K562 (cell line): ENCODE measurements at regions not wholly inside any gene's neighbourhood (a gene's known extent, or its start where the extent isn't known, plus 50 kb on each side); places are given as distances from the start of the nearest gene placed in this dataset.

Experiments
- ATAC-seq: fragments of 200-7000 bp; cut with Tn5 transposase; 3 replicates; pipeline ENCODE4 v1.9.1; 2020; ENCODE audit warnings: moderate library complexity
- BruUV-seq: library from RNA; stranded (reverse); fragments of 400-500 nt; replicated peaks from 2 replicates; lab custom pipeline; 2021; lab: Mats Ljungman, UMichigan
- CTCF ChIA-PET: fragments of 300-600 bp; formaldehyde crosslinking; extraction: SDS; loops from one replicate; lab custom pipeline; 2021; ENCODE audit warnings: low intra/inter-chr PET ratio; lab: Yijun Ruan, JAX
- POLR2A ChIA-PET: fragments of 300-600, 350-650 bp; sonication (Branson Sonifier 250); formaldehyde crosslinking; extraction: SDS; loops from one replicate; lab custom pipeline; 2021; ENCODE audit warnings: antibody characterized with exemption, inconsistent platforms; lab: Yijun Ruan, JAX
- DNase-seq, 4 experiments: peaks; one replicate each; pipeline versions ENCODE4 v3.0.0 to v3.0.0-alpha.2; 2011 to 2018; ENCODE audit warnings: low spot score in 3 of 4, mixed read lengths in 3 of 4; ENCODE audit errors: extremely low read depth in 1 of 4
- FAIRE-seq: peaks from 2 replicates; lab custom pipeline; 2011; peaks lifted over from hg19 to GRCh38; lab: Jason Lieb, UNC
- H2AFZ ChIP-seq: 2 replicates; pipeline ENCODE4 v1.6.0; 2011; ENCODE audit warnings: low read depth, low read length, control low read depth, inconsistent platforms
- H3K27ac ChIP-seq: fragments of 200-600 bp; 3 replicates; pipeline ENCODE4 v1.8.0; 2011; ENCODE audit warnings: low read depth, mild to moderate bottlenecking, control low read depth, inconsistent platforms, low read length, moderate library complexity, mixed read lengths; ENCODE audit errors: extremely low read depth
- H3K27me3 ChIP-seq, 2 experiments: fragments of 300-600 bp in 1 of 2; 2 replicates in 1 of 2; 3 replicates in 1 of 2; pipeline versions ENCODE4 v1.6.0 to v1.8.0; 2011; ENCODE audit warnings: inconsistent platforms in 2 of 2, low read length in 2 of 2, mild to moderate bottlenecking in 1 of 2, mixed read lengths in 1 of 2, moderate library complexity in 1 of 2; ENCODE audit not compliant: control insufficient read depth in 2 of 2, insufficient read depth in 2 of 2
- H3K36me3 ChIP-seq: fragments of 300-600 bp; 3 replicates; pipeline ENCODE4 v1.8.0; 2011; ENCODE audit warnings: mild to moderate bottlenecking, low read length, inconsistent platforms; ENCODE audit not compliant: control insufficient read depth, insufficient read depth
- H3K4me1 ChIP-seq, 2 experiments: fragments of 200-600 bp in 1 of 2; replicated peaks in 1 of 2; 2 replicates in 1 of 2; 3 replicates in 1 of 2; pipeline versions ENCODE4 v1.5.1 to v1.8.0; 2011; ENCODE audit warnings: inconsistent platforms in 2 of 2, low read length in 2 of 2, mild to moderate bottlenecking in 1 of 2, mixed read lengths in 1 of 2, moderate library complexity in 1 of 2; ENCODE audit not compliant: control insufficient read depth in 2 of 2, insufficient read depth in 2 of 2
- H3K4me2 ChIP-seq: 2 replicates; pipeline ENCODE4 v1.6.1; 2011; ENCODE audit warnings: low read length, control low read depth, inconsistent platforms, mixed read lengths; ENCODE audit not compliant: insufficient read depth
- H3K4me3 ChIP-seq: fragments of 200-600 bp; sonication (generic), shearing (Covaris generic); 2 replicates; pipeline ENCODE4 v1.5.1; 2016; ENCODE audit warnings: control low read depth, inconsistent platforms
- H3K79me2 ChIP-seq: fragments of 200-600 bp; 3 replicates; pipeline ENCODE4 v1.8.0; 2011; ENCODE audit warnings: low read length, inconsistent platforms; ENCODE audit not compliant: control insufficient read depth, insufficient read depth
- H3K9ac ChIP-seq, 2 experiments: 2 replicates each; pipeline versions ENCODE4 v1.6.0 to v1.6.1; 2011; ENCODE audit warnings: low read depth in 2 of 2, low read length in 2 of 2, control low read depth in 1 of 2, inconsistent platforms in 1 of 2, mild to moderate bottlenecking in 1 of 2, mixed read lengths in 1 of 2; ENCODE audit not compliant: insufficient read depth in 1 of 2
- H3K9me1 ChIP-seq: one replicate; pipeline ENCODE4 v1.6.0; 2011; ENCODE audit warnings: inconsistent platforms, mild to moderate bottlenecking, low read length, moderate library complexity; ENCODE audit not compliant: control insufficient read depth, insufficient read depth
- H3K9me3 ChIP-seq: replicated peaks from 2 replicates; pipeline ENCODE4 v1.5.1; 2011; ENCODE audit warnings: low read depth, low read length, inconsistent platforms; ENCODE audit not compliant: control insufficient read depth, insufficient read depth
- H4K20me1 ChIP-seq: replicated peaks from 2 replicates; pipeline ENCODE4 v1.6.1; 2011; ENCODE audit warnings: low read length, inconsistent platforms, mixed read lengths; ENCODE audit not compliant: control insufficient read depth, insufficient read depth
- CBX3 ChIP-seq, 2 experiments: IDR thresholded peaks; 1 replicate in 1 of 2; 2 replicates in 1 of 2; pipeline ENCODE4 v1.6.1; 2012; ENCODE audit warnings: inconsistent platforms in 2 of 2, low read length in 2 of 2, borderline replicate concordance in 1 of 2, control low read depth in 1 of 2
- CEBPG ChIP-seq, 3 experiments: fragments of 200-800 bp in 1 of 3; sonication (Bioruptor generic) in 1 of 3; sonication (generic) in 1 of 3; formaldehyde crosslinking in 1 of 3; IDR thresholded peaks in 2 of 3; conservative IDR thresholded peaks in 1 of 3; 2 replicates each; pipeline versions ENCODE4 v1.6.1 to v1.8.0; 2016 to 2022; ENCODE audit warnings: missing compliant biosample characterization in 2 of 3, missing genetic modification characterization in 2 of 3, mild to moderate bottlenecking in 1 of 3, missing genetic modification reagents in 1 of 3
- HES1 ChIP-seq: fragments of 450-650 bp; IDR thresholded peaks from 2 replicates; pipeline ENCODE4 v1.6.1; 2016; ENCODE audit warnings: low read depth, mild to moderate bottlenecking, moderate library complexity
- MYC ChIP-seq, 2 experiments: fragments of 250-450 bp in 1 of 2; sonication (Bioruptor Pico) in 1 of 2; IDR thresholded peaks; 2 replicates each; pipeline versions ENCODE4 v1.5.1 to v1.6.1; 2012 to 2021; ENCODE audit warnings: low read depth in 2 of 2, borderline replicate concordance in 1 of 2, improper control_type of control experiment in 1 of 2, low read length in 1 of 2, mild to moderate bottlenecking in 1 of 2, moderate library complexity in 1 of 2
- RAD51 ChIP-seq: fragments of 450-650 bp; IDR thresholded peaks from 2 replicates; pipeline ENCODE4 v1.7.1; 2016; ENCODE audit warnings: low read depth, mild to moderate bottlenecking, borderline replicate concordance
- TEAD4 ChIP-seq, 2 experiments: sonication (generic) in 1 of 2; formaldehyde crosslinking in 1 of 2; IDR thresholded peaks; 2 replicates each; pipeline versions ENCODE4 v1.6.1 to v1.8.0; 2012 to 2022; ENCODE audit warnings: borderline replicate concordance in 1 of 2, inconsistent platforms in 1 of 2, low read length in 1 of 2, mild to moderate bottlenecking in 1 of 2, missing genetic modification reagents in 1 of 2
- ZNF175 ChIP-seq: fragments of 200-800 bp; sonication (Bioruptor generic); IDR thresholded peaks from 2 replicates; pipeline ENCODE4 v1.6.1; 2016; ENCODE audit warnings: low read depth, mild to moderate bottlenecking, missing genetic modification characterization, missing compliant biosample characterization
- ZNF384 ChIP-seq: IDR thresholded peaks from 2 replicates; pipeline ENCODE4 v1.6.1; 2012; ENCODE audit warnings: low read depth, low read length, improper control_type of control experiment
- ZNF445 ChIP-seq: fragments of 250-450 bp; sonication (Bioruptor Pico); IDR thresholded peaks from 2 replicates; pipeline ENCODE4 v1.4.0; 2020; ENCODE audit warnings: low read depth, mild to moderate bottlenecking, moderate library complexity
- WGBS: fragments of 100-300 bp; shearing (Covaris generic); methylation state at CpG from one replicate; pipeline ENCODE4 v1.1.6; 2016; ENCODE audit warnings: low coverage, mixed read lengths; ENCODE audit not compliant: insufficient coverage; ENCODE audit errors: missing lambda C conversion rate; 5-methylcytosine and 5-hydroxymethylcytosine counted together
- in situ Hi-C: fragments of 300-500 bp; cut with MboI; formaldehyde crosslinking; loops from 4 replicates; pipeline ENCODE4 v1.15.0; 2018; ENCODE audit warnings: inconsistent platforms, mixed read lengths
- intact Hi-C: fragments of 100-400 bp; cut with micrococcal nuclease; formaldehyde crosslinking; loops from 2 replicates; pipeline ENCODE4 v1.14.2; 2022
- TF ChIP-seq, protein P1 (sequence below), 2 experiments: fragments of 450-650 bp in 1 of 2; IDR thresholded peaks; 2 replicates each; pipeline ENCODE4 v1.6.1; 2011 to 2017; ENCODE audit warnings: low read depth in 2 of 2, antibody characterized with exemption in 1 of 2, borderline replicate concordance in 1 of 2, low read length in 1 of 2, mild to moderate bottlenecking in 1 of 2, mixed read lengths in 1 of 2; ENCODE audit not compliant: control insufficient read depth in 1 of 2
- TF ChIP-seq, protein P2 (sequence below), 3 experiments: fragments of 200-800 bp in 1 of 3; fragments of 250-450 bp in 1 of 3; fragments of 450-650 bp in 1 of 3; sonication (Bioruptor Pico) in 1 of 3; sonication (Bioruptor generic) in 1 of 3; formaldehyde crosslinking in 1 of 3; IDR thresholded peaks; 2 replicates each; pipeline versions ENCODE4 v1.6.1 to v1.8.0; 2016 to 2022; ENCODE audit warnings: mild to moderate bottlenecking in 2 of 3, missing genetic modification characterization in 2 of 3, missing compliant biosample characterization in 1 of 3, moderate library complexity in 1 of 3

DNA sequence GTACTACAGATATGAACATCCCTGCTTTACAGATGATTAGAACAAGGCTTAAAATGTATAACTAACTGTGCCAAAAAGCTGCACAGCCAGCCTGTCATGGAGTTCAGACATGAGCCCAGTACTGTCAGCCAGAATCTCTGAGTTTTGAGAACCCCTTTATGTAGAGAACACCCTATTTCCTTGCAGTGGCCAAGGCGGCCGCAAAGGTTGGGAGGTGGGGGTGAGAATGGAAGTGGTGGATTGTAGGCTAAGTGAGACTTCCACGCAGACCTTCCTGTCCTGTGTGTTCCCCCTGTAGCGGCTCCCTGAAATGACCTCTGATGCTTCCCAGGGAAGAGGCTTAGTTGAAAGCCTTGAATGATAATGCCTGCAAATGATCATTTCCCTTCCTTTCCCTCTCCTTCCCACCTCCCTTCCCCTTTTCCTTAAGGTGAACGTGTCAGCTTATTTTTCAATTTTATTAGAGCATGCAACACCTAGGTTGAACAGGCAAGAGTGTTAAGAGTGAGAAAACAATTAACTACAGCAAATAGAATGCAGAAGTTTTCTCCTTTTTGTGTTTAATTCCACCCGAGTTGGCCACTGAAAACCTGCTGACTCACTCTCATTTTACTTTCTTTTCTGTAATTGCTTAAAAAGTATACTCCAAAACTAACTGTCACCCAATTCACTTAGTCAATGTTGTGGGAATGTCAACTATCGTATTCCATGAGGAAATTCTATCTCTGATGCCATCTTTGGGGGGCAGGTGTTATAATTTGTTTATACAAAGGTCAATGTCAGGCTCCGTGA is 167.0 kb upstream of the EDNRB start:
- Histone ChIP-seq H3K79me2 (no peaks in the 10 kb centered on the region), H3K4me2 (no peak overlapping the region), H3K9me3 (no peaks in the 10 kb centered on the region), H2AFZ (no peak overlapping the region), H3K4me3 (no peak overlapping the region), H3K9ac (no peak overlapping the region), H3K27me3 (no peaks in the 10 kb centered on the region), H3K9me1 (no peaks in the 10 kb centered on the region), H3K36me3 (no peaks in the 10 kb centered on the region), H3K27ac (no peak overlapping the region), H3K4me1 (no peaks in the 10 kb centered on the region), H4K20me1 (no peaks in the 10 kb centered on the region)
- intact Hi-C loops: no loop called here
- no peak for DNase-seq
- CTCF ChIA-PET: no interaction called here
- no peak for ATAC-seq
- POLR2A ChIA-PET: no interaction called here
- no peak for FAIRE-seq
- no TSS peak for BruUV-seq
- WGBS: 0% methylated on average over 5 of the region's 8 CpGs
- in situ Hi-C loops: no loop called here
- TF ChIP-seq RAD51 (no peak), HES1 (no peak), CBX3 (IDR thresholded peaks at IDR 0.05; ENCODE audit: borderline replicate concordance in 1 of 2, low read length in 2 of 2) (no peak), ZNF175 (no peak), ZNF384 (no peak), CEBPG (CRISPR knock-in tag; IDR thresholded peaks at IDR 0.05) (no peak), CEBPG (tag; conservative IDR thresholded peaks at IDR 0.05 in 1 of 2, IDR thresholded peaks at IDR 0.05 in 1 of 2) (no peak), MYC (IDR thresholded peaks at IDR 0.05; ENCODE audit: low read depth, low read length) (no peak), MYC (CRISPR knock-in tag; IDR thresholded peaks at IDR 0.05; ENCODE audit: borderline replicate concordance, low read depth) (no peak), TEAD4 (IDR thresholded peaks at IDR 0.05; ENCODE audit: low read length) (no peak), TEAD4 (CRISPR knock-in tag; IDR thresholded peaks at IDR 0.05; ENCODE audit: borderline replicate concordance) (no peak), ZNF445 (CRISPR knock-in tag) (no peak)
- TF ChIP-seq, protein P1, sequence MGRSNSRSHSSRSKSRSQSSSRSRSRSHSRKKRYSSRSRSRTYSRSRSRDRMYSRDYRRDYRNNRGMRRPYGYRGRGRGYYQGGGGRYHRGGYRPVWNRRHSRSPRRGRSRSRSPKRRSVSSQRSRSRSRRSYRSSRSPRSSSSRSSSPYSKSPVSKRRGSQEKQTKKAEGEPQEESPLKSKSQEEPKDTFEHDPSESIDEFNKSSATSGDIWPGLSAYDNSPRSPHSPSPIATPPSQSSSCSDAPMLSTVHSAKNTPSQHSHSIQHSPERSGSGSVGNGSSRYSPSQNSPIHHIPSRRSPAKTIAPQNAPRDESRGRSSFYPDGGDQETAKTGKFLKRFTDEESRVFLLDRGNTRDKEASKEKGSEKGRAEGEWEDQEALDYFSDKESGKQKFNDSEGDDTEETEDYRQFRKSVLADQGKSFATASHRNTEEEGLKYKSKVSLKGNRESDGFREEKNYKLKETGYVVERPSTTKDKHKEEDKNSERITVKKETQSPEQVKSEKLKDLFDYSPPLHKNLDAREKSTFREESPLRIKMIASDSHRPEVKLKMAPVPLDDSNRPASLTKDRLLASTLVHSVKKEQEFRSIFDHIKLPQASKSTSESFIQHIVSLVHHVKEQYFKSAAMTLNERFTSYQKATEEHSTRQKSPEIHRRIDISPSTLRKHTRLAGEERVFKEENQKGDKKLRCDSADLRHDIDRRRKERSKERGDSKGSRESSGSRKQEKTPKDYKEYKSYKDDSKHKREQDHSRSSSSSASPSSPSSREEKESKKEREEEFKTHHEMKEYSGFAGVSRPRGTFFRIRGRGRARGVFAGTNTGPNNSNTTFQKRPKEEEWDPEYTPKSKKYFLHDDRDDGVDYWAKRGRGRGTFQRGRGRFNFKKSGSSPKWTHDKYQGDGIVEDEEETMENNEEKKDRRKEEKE (IDR thresholded peaks at IDR 0.05; ENCODE audit: borderline replicate concordance in 1 of 2, control insufficient read depth in 1 of 2, low read depth in 2 of 2, low read length in 1 of 2): no peak
- TF ChIP-seq, protein P2, sequence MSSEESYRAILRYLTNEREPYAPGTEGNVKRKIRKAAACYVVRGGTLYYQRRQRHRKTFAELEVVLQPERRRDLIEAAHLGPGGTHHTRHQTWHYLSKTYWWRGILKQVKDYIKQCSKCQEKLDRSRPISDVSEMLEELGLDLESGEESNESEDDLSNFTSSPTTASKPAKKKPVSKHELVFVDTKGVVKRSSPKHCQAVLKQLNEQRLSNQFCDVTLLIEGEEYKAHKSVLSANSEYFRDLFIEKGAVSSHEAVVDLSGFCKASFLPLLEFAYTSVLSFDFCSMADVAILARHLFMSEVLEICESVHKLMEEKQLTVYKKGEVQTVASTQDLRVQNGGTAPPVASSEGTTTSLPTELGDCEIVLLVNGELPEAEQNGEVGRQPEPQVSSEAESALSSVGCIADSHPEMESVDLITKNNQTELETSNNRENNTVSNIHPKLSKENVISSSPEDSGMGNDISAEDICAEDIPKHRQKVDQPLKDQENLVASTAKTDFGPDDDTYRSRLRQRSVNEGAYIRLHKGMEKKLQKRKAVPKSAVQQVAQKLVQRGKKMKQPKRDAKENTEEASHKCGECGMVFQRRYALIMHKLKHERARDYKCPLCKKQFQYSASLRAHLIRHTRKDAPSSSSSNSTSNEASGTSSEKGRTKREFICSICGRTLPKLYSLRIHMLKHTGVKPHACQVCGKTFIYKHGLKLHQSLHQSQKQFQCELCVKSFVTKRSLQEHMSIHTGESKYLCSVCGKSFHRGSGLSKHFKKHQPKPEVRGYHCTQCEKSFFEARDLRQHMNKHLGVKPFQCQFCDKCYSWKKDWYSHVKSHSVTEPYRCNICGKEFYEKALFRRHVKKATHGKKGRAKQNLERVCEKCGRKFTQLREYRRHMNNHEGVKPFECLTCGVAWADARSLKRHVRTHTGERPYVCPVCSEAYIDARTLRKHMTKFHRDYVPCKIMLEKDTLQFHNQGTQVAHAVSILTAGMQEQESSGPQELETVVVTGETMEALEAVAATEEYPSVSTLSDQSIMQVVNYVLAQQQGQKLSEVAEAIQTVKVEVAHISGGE (CRISPR knock-in tag; IDR thresholded peaks at IDR 0.05): no peak
